ENCODE measurements at regions not wholly inside any gene's neighbourhood (a gene's known extent, or its start where the extent isn't known, plus 50 kb on each side); places are given as distances from the start of the nearest gene placed in this dataset.

DNA sequence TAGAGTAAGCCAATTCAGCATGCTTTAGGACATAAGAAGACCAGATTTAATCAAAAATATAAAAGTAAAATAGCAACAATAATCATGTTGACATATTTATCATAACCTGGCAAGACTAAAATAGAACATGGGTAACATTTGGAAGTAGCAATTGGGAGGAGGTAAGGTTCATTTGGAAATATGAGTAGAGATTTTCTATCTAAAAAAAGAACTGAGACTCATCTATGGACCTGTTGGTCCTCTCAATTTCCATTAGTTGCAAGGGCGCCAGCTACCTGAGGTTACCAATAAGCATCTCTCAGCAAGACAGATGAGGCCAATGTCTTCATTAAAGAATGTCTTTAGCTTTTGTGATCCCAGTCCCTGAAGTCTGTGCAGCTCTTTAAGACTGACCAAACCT lies 196.0 kb downstream of the IRS1 start:
- TF ChIP-seq, protein P1, sequence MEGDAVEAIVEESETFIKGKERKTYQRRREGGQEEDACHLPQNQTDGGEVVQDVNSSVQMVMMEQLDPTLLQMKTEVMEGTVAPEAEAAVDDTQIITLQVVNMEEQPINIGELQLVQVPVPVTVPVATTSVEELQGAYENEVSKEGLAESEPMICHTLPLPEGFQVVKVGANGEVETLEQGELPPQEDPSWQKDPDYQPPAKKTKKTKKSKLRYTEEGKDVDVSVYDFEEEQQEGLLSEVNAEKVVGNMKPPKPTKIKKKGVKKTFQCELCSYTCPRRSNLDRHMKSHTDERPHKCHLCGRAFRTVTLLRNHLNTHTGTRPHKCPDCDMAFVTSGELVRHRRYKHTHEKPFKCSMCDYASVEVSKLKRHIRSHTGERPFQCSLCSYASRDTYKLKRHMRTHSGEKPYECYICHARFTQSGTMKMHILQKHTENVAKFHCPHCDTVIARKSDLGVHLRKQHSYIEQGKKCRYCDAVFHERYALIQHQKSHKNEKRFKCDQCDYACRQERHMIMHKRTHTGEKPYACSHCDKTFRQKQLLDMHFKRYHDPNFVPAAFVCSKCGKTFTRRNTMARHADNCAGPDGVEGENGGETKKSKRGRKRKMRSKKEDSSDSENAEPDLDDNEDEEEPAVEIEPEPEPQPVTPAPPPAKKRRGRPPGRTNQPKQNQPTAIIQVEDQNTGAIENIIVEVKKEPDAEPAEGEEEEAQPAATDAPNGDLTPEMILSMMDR (conservative IDR thresholded peaks at IDR 0.05; ENCODE audit: low read depth in 2 of 2), result no peak
- TF ChIP-seq, protein P2, sequence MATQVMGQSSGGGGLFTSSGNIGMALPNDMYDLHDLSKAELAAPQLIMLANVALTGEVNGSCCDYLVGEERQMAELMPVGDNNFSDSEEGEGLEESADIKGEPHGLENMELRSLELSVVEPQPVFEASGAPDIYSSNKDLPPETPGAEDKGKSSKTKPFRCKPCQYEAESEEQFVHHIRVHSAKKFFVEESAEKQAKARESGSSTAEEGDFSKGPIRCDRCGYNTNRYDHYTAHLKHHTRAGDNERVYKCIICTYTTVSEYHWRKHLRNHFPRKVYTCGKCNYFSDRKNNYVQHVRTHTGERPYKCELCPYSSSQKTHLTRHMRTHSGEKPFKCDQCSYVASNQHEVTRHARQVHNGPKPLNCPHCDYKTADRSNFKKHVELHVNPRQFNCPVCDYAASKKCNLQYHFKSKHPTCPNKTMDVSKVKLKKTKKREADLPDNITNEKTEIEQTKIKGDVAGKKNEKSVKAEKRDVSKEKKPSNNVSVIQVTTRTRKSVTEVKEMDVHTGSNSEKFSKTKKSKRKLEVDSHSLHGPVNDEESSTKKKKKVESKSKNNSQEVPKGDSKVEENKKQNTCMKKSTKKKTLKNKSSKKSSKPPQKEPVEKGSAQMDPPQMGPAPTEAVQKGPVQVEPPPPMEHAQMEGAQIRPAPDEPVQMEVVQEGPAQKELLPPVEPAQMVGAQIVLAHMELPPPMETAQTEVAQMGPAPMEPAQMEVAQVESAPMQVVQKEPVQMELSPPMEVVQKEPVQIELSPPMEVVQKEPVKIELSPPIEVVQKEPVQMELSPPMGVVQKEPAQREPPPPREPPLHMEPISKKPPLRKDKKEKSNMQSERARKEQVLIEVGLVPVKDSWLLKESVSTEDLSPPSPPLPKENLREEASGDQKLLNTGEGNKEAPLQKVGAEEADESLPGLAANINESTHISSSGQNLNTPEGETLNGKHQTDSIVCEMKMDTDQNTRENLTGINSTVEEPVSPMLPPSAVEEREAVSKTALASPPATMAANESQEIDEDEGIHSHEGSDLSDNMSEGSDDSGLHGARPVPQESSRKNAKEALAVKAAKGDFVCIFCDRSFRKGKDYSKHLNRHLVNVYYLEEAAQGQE (IDR thresholded peaks at IDR 0.05; ENCODE audit: unreplicated experiment), result no peak
- no peak for TF ChIP-seq NANOG (IDR thresholded peaks at IDR 0.05; ENCODE audit: borderline replicate concordance)
- TF ChIP-seq POLR2AphosphoS5 (IDR thresholded peaks at IDR 0.05; ENCODE audit: low read depth), result no peak
- TF ChIP-seq EZH2 (IDR thresholded peaks at IDR 0.05; ENCODE audit: low read depth, unreplicated experiment), result no peak
- no peak for TF ChIP-seq EZH2phosphoT487 (IDR thresholded peaks at IDR 0.05; ENCODE audit: unreplicated experiment)
- TF ChIP-seq CREB1 (CRISPR knock-in tag; IDR thresholded peaks at IDR 0.05; ENCODE audit: low read depth), result no peak
- TF ChIP-seq, protein P3, sequence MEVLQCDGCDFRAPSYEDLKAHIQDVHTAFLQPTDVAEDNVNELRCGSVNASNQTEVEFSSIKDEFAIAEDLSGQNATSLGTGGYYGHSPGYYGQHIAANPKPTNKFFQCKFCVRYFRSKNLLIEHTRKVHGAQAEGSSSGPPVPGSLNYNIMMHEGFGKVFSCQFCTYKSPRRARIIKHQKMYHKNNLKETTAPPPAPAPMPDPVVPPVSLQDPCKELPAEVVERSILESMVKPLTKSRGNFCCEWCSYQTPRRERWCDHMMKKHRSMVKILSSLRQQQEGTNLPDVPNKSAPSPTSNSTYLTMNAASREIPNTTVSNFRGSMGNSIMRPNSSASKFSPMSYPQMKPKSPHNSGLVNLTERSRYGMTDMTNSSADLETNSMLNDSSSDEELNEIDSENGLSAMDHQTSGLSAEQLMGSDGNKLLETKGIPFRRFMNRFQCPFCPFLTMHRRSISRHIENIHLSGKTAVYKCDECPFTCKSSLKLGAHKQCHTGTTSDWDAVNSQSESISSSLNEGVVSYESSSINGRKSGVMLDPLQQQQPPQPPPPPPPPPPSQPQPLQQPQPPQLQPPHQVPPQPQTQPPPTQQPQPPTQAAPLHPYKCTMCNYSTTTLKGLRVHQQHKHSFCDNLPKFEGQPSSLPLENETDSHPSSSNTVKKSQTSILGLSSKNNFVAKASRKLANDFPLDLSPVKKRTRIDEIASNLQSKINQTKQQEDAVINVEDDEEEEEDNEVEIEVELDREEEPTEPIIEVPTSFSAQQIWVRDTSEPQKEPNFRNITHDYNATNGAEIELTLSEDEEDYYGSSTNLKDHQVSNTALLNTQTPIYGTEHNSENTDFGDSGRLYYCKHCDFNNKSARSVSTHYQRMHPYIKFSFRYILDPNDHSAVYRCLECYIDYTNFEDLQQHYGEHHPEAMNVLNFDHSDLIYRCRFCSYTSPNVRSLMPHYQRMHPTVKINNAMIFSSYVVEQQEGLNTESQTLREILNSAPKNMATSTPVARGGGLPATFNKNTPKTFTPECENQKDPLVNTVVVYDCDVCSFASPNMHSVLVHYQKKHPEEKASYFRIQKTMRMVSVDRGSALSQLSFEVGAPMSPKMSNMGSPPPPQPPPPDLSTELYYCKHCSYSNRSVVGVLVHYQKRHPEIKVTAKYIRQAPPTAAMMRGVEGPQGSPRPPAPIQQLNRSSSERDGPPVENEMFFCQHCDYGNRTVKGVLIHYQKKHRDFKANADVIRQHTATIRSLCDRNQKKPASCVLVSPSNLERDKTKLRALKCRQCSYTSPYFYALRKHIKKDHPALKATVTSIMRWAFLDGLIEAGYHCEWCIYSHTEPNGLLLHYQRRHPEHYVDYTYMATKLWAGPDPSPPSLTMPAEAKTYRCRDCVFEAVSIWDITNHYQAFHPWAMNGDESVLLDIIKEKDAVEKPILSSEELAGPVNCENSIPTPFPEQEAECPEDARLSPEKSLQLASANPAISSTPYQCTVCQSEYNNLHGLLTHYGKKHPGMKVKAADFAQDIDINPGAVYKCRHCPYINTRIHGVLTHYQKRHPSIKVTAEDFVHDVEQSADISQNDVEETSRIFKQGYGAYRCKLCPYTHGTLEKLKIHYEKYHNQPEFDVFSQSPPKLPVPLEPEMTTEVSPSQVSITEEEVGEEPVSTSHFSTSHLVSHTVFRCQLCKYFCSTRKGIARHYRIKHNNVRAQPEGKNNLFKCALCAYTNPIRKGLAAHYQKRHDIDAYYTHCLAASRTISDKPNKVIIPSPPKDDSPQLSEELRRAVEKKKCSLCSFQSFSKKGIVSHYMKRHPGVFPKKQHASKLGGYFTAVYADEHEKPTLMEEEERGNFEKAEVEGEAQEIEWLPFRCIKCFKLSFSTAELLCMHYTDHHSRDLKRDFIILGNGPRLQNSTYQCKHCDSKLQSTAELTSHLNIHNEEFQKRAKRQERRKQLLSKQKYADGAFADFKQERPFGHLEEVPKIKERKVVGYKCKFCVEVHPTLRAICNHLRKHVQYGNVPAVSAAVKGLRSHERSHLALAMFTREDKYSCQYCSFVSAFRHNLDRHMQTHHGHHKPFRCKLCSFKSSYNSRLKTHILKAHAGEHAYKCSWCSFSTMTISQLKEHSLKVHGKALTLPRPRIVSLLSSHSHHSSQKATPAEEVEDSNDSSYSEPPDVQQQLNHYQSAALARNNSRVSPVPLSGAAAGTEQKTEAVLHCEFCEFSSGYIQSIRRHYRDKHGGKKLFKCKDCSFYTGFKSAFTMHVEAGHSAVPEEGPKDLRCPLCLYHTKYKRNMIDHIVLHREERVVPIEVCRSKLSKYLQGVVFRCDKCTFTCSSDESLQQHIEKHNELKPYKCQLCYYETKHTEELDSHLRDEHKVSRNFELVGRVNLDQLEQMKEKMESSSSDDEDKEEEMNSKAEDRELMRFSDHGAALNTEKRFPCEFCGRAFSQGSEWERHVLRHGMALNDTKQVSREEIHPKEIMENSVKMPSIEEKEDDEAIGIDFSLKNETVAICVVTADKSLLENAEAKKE (CRISPR knock-in tag; IDR thresholded peaks at IDR 0.05), result no peak
- TF ChIP-seq JUNB (IDR thresholded peaks at IDR 0.05; ENCODE audit: unreplicated experiment), result no peak
- TF ChIP-seq, protein P4, sequence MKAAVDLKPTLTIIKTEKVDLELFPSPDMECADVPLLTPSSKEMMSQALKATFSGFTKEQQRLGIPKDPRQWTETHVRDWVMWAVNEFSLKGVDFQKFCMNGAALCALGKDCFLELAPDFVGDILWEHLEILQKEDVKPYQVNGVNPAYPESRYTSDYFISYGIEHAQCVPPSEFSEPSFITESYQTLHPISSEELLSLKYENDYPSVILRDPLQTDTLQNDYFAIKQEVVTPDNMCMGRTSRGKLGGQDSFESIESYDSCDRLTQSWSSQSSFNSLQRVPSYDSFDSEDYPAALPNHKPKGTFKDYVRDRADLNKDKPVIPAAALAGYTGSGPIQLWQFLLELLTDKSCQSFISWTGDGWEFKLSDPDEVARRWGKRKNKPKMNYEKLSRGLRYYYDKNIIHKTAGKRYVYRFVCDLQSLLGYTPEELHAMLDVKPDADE (IDR thresholded peaks at IDR 0.05), result no peak
- no peak for TF ChIP-seq ZNF114 (CRISPR knock-in tag; IDR thresholded peaks at IDR 0.05)
